ENCODE measurements at regions not wholly inside any gene's neighbourhood (a gene's known extent, or its start where the extent isn't known, plus 50 kb on each side); places are given as distances from the start of the nearest gene placed in this dataset.

DNA sequence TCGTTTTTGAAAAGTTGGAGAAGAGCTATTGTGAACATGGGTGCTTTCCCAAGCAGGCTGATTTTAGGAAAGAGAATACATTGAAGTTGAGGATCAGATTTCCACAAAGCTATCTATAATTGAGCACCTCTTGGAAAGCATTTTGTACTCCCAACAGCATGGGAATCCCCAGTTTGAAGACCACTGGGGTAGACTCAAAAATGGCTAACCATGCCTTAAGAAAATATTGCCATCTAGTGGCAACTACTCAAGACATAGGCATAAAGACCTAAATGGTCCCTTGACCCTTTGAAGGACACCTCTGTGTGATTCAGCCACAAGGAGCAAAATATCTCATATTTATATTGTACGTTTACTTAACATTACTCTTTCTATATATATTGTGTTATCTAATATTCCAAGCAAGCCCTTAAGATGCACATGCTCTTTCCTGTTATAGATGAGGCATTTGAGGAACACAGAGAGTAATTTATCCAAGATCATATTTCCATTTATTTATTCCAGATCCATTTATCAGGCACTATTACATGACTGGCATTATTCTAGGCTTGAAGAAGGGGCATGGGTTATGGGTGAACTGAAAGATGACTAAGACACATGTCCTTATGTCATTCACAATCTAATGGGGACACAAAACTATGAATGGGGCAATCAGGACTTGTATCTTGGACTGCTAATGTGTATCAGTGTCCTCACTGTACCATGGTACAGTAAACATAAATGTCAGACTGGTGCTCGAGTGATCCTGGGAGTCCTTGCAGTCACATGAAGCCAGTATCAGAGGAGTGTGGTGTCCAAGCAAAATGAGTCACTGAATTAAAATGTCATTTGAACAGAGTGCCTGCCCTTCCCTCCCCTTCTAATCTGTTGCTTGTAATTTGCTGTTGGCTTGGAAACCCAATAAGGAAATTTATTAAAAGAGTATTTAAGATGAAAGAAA lies 121.0 kb upstream of the XPO1 start:
- TF ChIP-seq CTBP1 (IDR thresholded peaks at IDR 0.05; ENCODE audit: borderline replicate concordance), result no peak
- TF ChIP-seq ELF4 (IDR thresholded peaks at IDR 0.05), result no peak
- TF ChIP-seq SP1 (IDR thresholded peaks at IDR 0.05), result no peak
